ENCODE measurements at regions not wholly inside any gene's neighbourhood (a gene's known extent, or its start where the extent isn't known, plus 50 kb on each side); places are given as distances from the start of the nearest gene placed in this dataset.

DNA sequence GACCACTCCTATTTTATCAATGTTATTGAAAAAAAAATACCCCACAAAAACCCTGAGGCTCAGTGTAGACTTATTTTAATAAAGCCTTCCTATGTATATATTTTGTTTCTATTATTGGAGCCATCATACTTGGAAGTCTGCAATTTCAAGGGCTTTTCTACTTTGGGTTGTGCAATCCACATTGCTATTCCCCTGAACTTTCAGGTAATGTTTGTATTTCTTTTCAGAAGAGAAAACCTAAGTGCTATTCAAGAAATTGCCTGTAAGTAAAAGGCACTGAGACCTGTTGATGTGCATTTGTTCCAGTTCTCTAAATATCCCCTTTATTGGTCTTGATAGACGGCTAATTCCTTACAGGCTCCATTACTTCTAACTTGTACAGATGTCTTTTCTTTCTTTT, 280.7 kb upstream of the RAG2 start:
- TF ChIP-seq, protein P1, sequence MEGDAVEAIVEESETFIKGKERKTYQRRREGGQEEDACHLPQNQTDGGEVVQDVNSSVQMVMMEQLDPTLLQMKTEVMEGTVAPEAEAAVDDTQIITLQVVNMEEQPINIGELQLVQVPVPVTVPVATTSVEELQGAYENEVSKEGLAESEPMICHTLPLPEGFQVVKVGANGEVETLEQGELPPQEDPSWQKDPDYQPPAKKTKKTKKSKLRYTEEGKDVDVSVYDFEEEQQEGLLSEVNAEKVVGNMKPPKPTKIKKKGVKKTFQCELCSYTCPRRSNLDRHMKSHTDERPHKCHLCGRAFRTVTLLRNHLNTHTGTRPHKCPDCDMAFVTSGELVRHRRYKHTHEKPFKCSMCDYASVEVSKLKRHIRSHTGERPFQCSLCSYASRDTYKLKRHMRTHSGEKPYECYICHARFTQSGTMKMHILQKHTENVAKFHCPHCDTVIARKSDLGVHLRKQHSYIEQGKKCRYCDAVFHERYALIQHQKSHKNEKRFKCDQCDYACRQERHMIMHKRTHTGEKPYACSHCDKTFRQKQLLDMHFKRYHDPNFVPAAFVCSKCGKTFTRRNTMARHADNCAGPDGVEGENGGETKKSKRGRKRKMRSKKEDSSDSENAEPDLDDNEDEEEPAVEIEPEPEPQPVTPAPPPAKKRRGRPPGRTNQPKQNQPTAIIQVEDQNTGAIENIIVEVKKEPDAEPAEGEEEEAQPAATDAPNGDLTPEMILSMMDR (IDR thresholded peaks at IDR 0.05) = no peak
- no peak for TF ChIP-seq POLR2A (IDR thresholded peaks at IDR 0.05)

Measured in uterus (tissue), 2 donors.